Stromal cell of bone marrow (primary cell): ENCODE measurements at regions not wholly inside any gene's neighbourhood (a gene's known extent, or its start where the extent isn't known, plus 50 kb on each side); places are given as distances from the start of the nearest gene placed in this dataset.
A peak's percentile ranks its signal among the peaks of the same experiment; 100 is the strongest.
"Not testable (repeated sequence)": the region's sequence is repeated elsewhere in the genome, so short reads cannot be mapped to it uniquely, and the experiment has no call there.

Source experiments
- DNase-seq: peaks from one replicate; pipeline ENCODE4 v3.0.0-alpha.2; 2012; ENCODE audit warnings: low read depth

DNA sequence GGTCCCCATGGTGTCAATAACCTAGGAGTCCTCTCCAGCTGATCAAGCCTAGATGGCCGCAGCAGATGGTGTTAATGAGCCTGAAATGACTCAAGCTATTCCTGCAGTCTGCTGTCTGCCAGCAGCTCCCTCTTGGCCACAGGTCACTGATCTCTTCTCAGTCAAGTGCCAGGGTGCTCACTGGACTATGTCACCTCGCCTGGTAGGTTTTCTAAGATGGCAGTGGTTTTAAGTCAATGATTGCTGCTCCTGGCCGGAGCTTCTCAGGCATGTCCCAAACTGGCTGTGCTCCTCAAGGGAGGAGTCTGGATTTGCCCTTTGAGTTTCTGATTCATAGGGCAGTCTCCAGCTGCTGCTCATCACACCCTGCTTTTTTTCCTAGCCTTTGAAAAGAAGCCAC, 58.6 kb upstream of the SHISA6 start:
- DNase-seq = no peak

GRCh38 chr17:11178581-11178980, 62.4 kb upstream of the SHISA6 start:
- no peak for DNase-seq

GRCh38 chr17:11177340-11177739, 63.7 kb upstream of the SHISA6 start:
- DNase-seq = no peak

GRCh38 chr17:11176549-11176948, 64.5 kb upstream of the SHISA6 start:
- no peak for DNase-seq

DNA sequence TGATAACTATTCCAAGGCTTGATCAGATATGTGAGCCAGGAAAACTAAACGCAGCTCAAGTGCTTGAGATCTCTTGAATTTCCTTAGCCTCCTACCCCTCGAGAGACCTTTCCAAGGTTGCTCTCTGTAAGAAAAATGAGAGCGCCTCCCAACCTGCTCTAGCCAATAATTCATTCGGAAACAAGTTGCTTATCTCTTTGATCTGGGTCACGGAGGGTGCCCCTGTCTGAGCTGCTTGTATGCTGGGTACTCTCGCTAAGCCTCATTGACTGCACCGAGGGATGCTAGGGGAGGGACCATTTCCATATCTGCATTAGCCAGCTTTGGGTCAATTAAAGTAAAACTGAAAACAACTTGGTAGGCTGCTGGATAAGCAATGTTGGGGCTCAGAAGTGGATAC, 70.1 kb upstream of the SHISA6 start:
- DNase-seq = no peak

GRCh38 chr17:11151818-11152425, 89.1 kb upstream of the SHISA6 start:
- no peak for DNase-seq

- DNase-seq = not testable (repeated sequence)
Observed at GRCh38 chr17:11150906-11151511, 90.0 kb upstream of the SHISA6 start.

GRCh38 chr17:11144358-11145233, 96.4 kb upstream of the SHISA6 start:
- peak; percentile 8 for DNase-seq

- no peak for DNase-seq
Observed at GRCh38 chr17:11142231-11142630, 98.8 kb upstream of the SHISA6 start.

DNA sequence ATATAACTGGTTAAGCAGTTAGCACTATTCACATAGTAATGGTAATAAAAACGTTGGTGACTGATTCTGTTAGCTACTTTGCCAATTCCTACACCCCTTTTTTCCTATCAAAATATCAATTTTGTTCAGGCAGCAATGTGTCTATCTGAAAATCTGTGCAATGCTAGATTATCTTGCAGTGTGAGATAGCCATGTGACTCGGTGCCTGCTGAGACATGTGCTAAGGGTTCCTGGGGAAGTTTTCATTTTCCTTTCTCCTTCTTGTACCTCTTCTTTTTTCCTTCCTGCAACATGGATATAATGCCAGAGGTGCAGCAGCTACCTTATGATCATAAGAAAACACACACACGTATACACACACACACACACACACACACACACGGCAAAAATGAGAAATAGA, 100.5 kb upstream of the SHISA6 start:
- no peak for DNase-seq

DNA sequence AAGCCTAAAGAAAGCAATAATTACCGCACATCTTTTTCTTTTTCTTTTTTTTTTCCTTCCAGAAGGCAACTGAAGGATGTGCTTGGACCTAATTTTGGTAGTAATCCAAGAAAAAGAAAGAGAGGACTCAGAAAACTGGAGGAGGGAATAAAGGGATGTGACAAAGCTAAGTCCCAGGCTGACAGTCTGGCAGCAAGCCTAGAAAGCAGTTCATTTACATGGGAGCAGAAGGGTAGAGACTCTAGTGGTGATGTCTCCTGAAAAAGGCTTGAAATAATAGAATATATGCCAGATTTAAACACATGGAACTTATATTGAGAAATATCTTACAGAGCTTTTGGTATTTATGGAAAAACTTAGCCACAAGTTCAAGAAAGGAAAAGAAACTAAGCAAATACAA, 101.0 kb upstream of the SHISA6 start:
- DNase-seq = peak; percentile 1

- DNase-seq = peak; percentile 1
Observed at GRCh38 chr17:11138023-11138422, 103.0 kb upstream of the SHISA6 start.

- DNase-seq = no peak
Observed at GRCh38 chr17:11135819-11136218, 105.2 kb upstream of the SHISA6 start.

GRCh38 chr17:11130367-11130766, 110.6 kb upstream of the SHISA6 start:
- no peak for DNase-seq

GRCh38 chr17:11122908-11123307, 118.1 kb upstream of the SHISA6 start:
- DNase-seq = no peak

- no peak for DNase-seq
Observed at GRCh38 chr17:11121341-11121985, 119.5 kb upstream of the SHISA6 start.

DNA sequence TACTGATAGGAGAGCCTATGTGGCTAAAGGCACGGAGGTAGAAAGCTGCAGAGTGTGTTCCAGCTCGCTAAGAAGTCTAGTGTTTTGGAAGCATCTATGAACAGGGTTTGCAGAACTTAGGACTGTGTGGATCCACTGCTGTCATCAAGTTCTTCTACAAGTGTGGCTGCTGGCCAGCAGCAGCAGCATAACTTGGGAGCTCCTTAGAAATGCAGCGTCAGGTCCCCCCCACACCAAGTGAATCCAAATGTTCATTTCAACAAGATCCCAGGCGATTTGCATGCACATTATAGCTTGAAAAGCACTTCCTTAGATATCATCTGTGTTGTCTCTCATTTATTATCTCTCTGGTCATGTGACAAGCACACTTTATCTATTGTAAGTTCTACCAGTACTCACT, 131.9 kb upstream of the SHISA6 start:
- DNase-seq = no peak

DNA sequence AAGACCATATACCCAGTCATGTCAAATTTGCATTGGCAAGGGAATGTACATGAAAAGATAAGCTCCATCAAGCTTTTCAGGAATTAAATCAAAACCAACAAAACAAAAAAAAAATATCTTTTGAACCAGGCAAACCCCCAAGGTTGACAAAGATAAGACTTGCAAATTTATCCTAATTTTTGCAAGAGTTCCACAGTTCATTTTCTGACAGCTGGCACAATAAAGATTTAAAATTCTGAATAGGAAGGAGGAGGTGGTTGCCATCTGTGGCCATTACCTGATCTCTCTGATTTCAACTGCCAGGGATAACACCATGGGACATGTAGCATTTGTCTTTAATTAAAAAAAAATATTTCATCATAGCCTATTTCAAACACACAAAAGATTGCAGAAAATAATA, 135.9 kb upstream of the SHISA6 start:
- no peak for DNase-seq

GRCh38 chr17:11097121-11097520, 143.9 kb upstream of the SHISA6 start:
- DNase-seq = no peak

DNA sequence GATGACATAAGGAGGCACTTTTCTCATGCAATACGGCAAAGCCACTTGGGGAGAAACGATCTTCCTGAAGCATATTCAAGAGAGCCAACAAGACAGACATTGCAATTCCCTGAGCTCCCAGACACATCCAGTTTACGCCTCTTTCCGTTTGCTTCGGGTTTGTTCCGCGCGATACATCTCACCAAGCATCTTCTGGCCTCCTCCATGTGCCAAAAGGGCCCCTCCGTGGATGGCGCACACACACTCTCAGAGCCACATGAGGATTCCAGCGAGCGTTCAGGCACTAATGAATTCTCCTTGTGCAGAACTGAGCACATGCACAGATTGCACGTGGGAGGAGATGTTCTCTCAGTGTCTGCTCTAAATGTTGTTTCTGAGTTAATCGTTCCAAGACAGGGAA, 146.7 kb upstream of the SHISA6 start:
- no peak for DNase-seq

- no peak for DNase-seq
Observed at GRCh38 chr17:11086646-11087340, 154.2 kb upstream of the SHISA6 start.

DNA sequence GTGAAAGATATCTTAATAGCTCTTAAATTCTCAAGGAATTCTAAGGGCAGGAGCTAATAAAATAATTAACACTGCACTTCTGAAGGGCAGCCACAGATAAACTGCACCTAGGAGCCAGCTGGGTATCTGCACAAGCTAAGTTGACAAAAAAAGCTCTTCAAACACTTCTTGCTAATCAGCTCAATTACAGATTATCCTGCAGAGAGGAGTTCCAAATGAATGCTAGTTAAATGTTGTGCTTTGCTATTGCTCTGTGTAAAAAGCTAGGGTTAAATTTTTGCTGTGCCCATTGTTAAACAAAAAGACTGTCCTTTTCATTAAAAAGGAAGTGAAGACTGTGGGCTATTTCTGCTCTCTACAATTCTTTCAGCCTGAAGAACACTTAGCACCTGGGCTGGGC, 158.5 kb upstream of the SHISA6 start:
- DNase-seq = no peak
